ENCODE measurements at regions not wholly inside any gene's neighbourhood (a gene's known extent, or its start where the extent isn't known, plus 50 kb on each side); places are given as distances from the start of the nearest gene placed in this dataset.
"Not testable (repeated sequence)": the region's sequence is repeated elsewhere in the genome, so short reads cannot be mapped to it uniquely, and the experiment has no call there.

GRCh38 chr11:112310848-112311247, 50.2 kb upstream of the PLET1 start:
- no peak for DNase-seq

DNA sequence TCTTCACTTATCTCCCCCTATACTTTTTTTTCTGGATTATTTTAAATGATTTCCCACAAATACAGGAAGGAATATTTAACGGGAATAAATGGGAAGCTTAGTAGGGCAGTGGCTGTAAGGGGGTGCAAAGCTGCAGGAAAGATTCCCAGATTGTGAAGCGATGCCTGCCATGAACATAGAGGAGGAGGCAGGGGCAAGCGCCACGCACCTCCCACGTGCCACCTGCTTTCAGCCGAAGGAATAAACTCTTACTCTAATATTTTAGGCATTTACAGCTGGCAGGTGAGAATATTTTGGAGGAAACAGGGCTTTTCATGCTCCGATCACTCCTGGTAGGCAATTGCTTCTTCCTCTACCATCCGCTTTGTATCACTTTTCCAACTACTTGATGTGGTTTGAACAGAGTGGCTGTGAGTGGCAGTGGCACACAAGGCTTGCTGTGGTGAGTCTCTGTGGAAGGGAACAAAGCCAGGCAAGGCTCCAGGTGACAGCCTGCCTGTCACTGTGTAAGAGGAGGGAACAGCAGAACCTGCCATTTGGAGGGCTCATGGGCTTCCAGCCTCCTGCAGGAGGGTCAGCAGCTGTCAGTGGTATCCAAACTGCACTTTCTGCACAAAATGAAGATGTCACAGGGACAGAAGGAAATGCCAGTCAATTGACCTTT, 54.5 kb upstream of the PLET1 start:
- no peak for DNase-seq

- no peak for DNase-seq
Measured at GRCh38 chr11:112315861-112316739, 55.4 kb upstream of the PLET1 start.

DNA sequence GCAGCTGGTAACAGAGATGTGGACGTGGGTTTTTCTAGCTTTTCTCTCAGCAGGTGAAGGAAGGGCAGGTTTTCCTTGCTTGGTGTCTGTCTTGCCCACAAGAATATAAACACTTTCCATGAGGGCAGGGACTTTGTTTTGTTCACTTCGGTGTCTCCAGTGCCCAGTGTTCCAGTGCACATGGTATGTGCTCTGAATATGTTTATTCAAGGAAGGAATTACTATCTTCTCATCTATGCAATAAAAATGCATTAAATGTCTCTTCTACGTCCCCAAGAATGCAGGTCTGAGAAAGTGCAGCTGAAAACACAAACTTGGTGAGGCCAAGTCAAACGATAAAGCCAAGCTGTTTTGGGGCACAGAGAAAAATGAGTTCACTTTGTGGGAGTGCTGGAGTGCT, 56.3 kb upstream of the PLET1 start:
- DNase-seq, result no peak

- no peak for DNase-seq
Measured at GRCh38 chr11:112318184-112318591, 57.5 kb upstream of the PLET1 start.

DNA sequence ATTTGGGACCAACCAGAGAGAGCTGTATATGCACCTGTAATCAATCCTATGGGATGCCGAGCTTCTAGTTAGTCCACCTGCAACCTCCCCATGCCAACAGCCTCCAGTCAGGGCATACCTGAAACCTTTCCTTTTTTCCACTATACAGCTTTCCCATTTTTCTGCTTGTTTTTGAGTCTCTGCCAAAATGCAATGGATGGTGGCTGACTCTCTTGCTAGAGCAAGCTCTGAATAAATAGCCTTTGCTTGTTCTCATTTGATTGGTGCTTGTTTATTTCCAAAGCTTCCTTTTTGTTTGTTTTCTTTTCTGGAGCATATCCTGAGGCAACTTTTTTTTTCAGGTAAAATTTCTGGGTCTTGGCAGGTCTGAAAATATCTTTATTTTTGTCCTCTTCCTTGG, 58.0 kb upstream of the PLET1 start:
- DNase-seq, result no peak

GRCh38 chr11:112320668-112321067, 60.0 kb upstream of the PLET1 start:
- no peak for DNase-seq

- DNase-seq, result peak; percentile 30
Measured at GRCh38 chr11:112321501-112322172, 61.0 kb upstream of the PLET1 start.

GRCh38 chr11:112322173-112322790, 61.6 kb upstream of the PLET1 start:
- DNase-seq, result no peak

DNA sequence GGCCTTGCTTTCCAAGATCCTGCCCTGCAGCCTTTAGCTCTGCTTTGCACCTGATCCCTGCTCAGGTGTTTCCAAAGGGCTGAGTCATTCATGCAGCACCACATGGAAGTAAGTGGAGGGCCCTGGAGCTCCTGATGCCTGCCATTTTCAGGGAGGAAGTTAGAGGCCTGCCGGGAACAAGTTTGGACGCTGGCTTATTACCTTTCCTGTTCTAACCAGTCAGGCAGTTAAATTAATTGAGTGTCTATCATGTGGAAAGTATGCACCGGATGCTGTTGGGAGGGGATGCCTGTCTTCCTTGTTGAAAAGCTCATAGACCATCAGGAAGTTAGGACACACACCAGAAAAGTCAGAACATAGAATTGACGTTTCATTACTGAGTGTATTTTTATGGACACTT, 73.7 kb upstream of the PLET1 start:
- DNase-seq, result no peak

DNA sequence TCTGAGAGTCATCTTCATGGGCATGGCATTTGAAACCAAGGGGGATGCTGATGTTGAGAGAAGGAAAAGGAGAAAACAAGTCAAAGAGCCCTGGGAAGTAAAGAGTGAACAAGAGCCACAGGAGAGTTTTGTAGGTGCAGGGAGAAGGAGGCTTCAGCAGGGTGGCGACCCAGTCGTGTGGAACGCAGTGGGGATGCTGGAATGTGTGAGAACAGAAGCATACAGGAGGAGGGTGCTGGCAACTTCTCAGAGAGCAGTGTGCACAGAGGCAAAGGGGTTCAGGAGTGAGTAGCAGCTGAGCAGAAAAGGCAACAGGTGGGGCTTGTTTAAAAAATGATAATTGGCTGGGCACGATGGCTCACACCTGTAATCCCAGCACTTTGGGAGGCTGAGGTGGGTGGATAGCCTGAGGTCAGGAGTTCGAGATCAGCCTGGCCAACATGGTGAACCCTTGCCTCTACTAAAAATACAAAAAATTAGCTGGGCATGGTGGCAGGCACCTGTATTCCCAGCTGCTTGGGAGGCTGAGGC, 75.8 kb upstream of the PLET1 start:
- DNase-seq, result no peak

GRCh38 chr11:112339566-112339965, 78.9 kb upstream of the PLET1 start:
- no peak for DNase-seq

- DNase-seq, result no peak
Measured at GRCh38 chr11:112343368-112344039, 82.8 kb upstream of the PLET1 start.

DNA sequence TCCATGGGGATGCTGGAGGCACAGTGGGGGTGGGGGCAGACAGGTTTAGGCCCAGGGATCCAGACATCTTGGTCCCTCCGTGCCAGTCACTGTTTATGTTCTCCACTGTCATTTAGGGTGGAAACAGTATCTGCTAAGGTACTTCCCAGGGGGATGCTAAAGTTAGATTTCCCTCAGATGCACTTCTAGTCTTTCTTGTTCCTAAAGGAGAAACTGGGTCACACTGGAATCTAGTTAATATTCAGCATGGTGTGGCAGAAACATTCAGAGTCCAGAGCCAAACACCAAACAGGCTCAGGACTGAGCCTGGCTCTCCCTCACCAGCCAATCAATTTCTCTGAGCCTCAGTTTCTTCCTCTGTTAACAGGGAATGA, 83.4 kb upstream of the PLET1 start:
- no peak for DNase-seq

GRCh38 chr11:112345166-112345565, 84.5 kb upstream of the PLET1 start:
- DNase-seq, result no peak

DNA sequence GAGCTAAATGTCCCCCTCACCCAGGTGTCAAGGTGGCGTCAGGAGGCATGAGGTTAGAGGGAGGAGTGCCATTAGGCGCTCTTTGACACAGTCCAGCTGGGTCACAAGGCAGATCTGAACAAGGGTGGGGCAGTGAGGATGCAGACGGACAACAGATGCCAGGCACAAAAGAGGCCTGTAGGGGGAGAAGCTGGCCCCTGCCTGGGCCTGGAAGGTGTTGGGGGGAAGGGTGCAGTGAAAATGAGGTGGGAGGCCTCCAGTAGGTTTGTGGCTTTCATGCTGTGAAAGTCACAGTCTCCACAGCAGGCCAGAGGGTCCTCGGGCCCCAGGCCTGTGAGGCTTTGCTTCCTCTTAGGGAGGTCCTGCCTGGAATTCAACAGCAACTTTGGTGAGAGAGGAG, 85.0 kb upstream of the PLET1 start:
- no peak for DNase-seq

GRCh38 chr11:112346586-112346985, 85.9 kb upstream of the PLET1 start:
- no peak for DNase-seq

GRCh38 chr11:112348480-112349029, 87.9 kb upstream of the PLET1 start:
- no peak for DNase-seq

DNA sequence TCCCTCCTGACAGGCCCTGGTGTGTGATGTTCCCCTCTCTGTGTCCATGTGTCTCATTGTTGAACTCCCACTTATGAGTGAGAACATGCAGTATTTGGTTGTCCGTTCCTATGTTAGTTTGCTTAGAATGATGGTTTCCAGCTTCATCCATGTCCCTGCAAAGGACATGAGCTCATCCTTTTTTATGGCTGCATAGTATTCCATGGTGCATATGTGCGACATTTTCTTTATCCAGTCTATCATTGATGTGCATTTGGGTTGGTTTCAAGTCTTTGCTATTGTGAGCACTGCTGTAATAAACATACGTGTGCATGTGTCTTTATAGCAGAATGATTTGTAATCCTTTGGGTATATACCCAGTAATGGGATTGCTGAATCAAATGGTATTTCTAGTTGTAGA, 90.8 kb upstream of the PLET1 start:
- not testable (repeated sequence) for DNase-seq

GRCh38 chr11:112352907-112353306, 92.2 kb upstream of the PLET1 start:
- DNase-seq, result no peak

GRCh38 chr11:112354364-112354763, 93.7 kb upstream of the PLET1 start:
- no peak for DNase-seq

GRCh38 chr11:112355726-112356125, 95.1 kb upstream of the PLET1 start:
- no peak for DNase-seq

Data from inflammatory macrophage treated with lipopolysaccharide for 4 hours (primary cell).